ENCODE measurements at regions not wholly inside any gene's neighbourhood (a gene's known extent, or its start where the extent isn't known, plus 50 kb on each side); places are given as distances from the start of the nearest gene placed in this dataset.
"Not testable (repeated sequence)": the region's sequence is repeated elsewhere in the genome, so short reads cannot be mapped to it uniquely, and the experiment has no call there.

DNA sequence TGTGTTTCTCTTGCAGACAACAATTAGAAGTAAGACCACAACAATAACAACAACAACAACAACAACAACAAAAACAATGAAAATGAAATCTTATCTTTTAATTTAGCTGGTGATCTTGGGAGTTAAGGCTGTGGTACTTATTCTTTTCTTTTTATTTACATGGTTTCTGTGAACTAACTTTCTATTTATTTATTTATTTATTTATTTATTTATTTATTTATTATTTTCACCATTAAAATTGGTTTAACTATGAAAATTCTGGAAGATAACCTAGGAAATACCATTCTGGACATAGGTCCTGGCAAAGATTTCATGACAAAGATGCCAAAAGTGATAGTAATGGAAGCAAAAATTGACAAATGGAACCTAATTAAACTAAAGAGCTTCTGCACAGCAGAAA, 102.5 kb upstream of the PNPT1 start:
- H3K27ac ChIP-seq: no peak overlapping the region
- H3K9me3 ChIP-seq: no peaks in the 10 kb centered on the region
- H3K4me1 ChIP-seq: no peaks in the 10 kb centered on the region
- H3K36me3 ChIP-seq: no peaks in the 10 kb centered on the region
- TF ChIP-seq POLR2A (IDR thresholded peaks at IDR 0.05): no peak
- TF ChIP-seq, protein P1, sequence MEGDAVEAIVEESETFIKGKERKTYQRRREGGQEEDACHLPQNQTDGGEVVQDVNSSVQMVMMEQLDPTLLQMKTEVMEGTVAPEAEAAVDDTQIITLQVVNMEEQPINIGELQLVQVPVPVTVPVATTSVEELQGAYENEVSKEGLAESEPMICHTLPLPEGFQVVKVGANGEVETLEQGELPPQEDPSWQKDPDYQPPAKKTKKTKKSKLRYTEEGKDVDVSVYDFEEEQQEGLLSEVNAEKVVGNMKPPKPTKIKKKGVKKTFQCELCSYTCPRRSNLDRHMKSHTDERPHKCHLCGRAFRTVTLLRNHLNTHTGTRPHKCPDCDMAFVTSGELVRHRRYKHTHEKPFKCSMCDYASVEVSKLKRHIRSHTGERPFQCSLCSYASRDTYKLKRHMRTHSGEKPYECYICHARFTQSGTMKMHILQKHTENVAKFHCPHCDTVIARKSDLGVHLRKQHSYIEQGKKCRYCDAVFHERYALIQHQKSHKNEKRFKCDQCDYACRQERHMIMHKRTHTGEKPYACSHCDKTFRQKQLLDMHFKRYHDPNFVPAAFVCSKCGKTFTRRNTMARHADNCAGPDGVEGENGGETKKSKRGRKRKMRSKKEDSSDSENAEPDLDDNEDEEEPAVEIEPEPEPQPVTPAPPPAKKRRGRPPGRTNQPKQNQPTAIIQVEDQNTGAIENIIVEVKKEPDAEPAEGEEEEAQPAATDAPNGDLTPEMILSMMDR (IDR thresholded peaks at IDR 0.05 in 4 of 5, conservative IDR thresholded peaks at IDR 0.05 in 1 of 5): no peak
- H3K27me3 ChIP-seq: no peaks in the 10 kb centered on the region
- in situ Hi-C loops (cut with MboI; ENCODE audit: low sequenced_read_pairs in 4 of 4) (no loop called here), intact Hi-C loops (cut with DNase I; ENCODE audit: low total_unique reads) (no loop called here)
- DNase-seq (no peak), ATAC-seq (no peak)
- H3K4me3 ChIP-seq: no peak overlapping the region

DNA sequence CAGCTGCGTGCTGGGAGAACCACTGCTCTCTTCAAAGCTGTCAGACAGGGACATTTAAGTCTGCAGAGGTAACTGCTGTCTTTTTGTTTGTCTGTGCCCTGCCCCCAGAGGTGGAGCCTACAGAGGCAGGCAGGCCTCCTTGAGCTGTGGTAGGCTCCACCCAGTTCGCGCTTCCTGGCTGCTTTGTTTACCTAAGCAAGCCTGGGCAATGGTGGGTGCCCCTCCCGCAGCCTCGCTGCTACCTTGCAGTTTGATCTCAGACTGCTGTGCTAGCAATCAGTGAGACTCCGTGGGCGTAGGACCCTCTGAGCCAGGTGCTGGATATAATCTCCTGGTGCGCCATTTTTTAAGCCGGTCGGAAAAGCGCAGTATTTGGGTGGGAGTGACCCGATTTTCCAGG, 100.0 kb upstream of the PNPT1 start:
- H3K4me1 ChIP-seq; H3K9me3 ChIP-seq; H3K27ac ChIP-seq; H3K4me3 ChIP-seq; intact Hi-C loops (cut with DNase I; ENCODE audit: low total_unique reads); H3K27me3 ChIP-seq; ATAC-seq; H3K36me3 ChIP-seq; in situ Hi-C loops (cut with MboI; ENCODE audit: low sequenced_read_pairs in 4 of 4); DNase-seq: not testable (repeated sequence)

- in situ Hi-C loops (cut with MboI; ENCODE audit: low sequenced_read_pairs in 4 of 4) (no loop called here), intact Hi-C loops (cut with DNase I; ENCODE audit: low total_unique reads) (no loop called here)
- Histone ChIP-seq H3K4me1 (no peaks in the 10 kb centered on the region), H3K27ac (no peak overlapping the region), H3K36me3 (no peaks in the 10 kb centered on the region), H3K4me3 (no peak overlapping the region), H3K9me3 (no peaks in the 10 kb centered on the region), H3K27me3 (no peaks in the 10 kb centered on the region)
- ATAC-seq (no peak), DNase-seq (no peak)
- TF ChIP-seq POLR2A (IDR thresholded peaks at IDR 0.05): no peak
- TF ChIP-seq, protein P1 (IDR thresholded peaks at IDR 0.05 in 4 of 5, conservative IDR thresholded peaks at IDR 0.05 in 1 of 5): no peak
Measured at GRCh38 chr2:55786280-55786679, 92.6 kb upstream of the PNPT1 start.

- DNase-seq; H3K9me3 ChIP-seq; H3K4me1 ChIP-seq; ATAC-seq; H3K27ac ChIP-seq; H3K36me3 ChIP-seq; H3K27me3 ChIP-seq; in situ Hi-C loops (cut with MboI; ENCODE audit: low sequenced_read_pairs in 4 of 4); intact Hi-C loops (cut with DNase I; ENCODE audit: low total_unique reads); H3K4me3 ChIP-seq: not testable (repeated sequence)
Measured at GRCh38 chr2:55783751-55784150, 90.1 kb upstream of the PNPT1 start.

- Histone ChIP-seq H3K4me1 (no peaks in the 10 kb centered on the region), H3K9me3 (no peaks in the 10 kb centered on the region), H3K27ac (no peak overlapping the region), H3K36me3 (no peaks in the 10 kb centered on the region), H3K27me3 (no peaks in the 10 kb centered on the region), H3K4me3 (no peak overlapping the region)
- DNase-seq (no peak), ATAC-seq (no peak)
- no peak for TF ChIP-seq POLR2A (IDR thresholded peaks at IDR 0.05)
- TF ChIP-seq, protein P1 (IDR thresholded peaks at IDR 0.05 in 4 of 5, conservative IDR thresholded peaks at IDR 0.05 in 1 of 5): no peak
- intact Hi-C loops (cut with DNase I; ENCODE audit: low total_unique reads) (no loop called here), in situ Hi-C loops (cut with MboI; ENCODE audit: low sequenced_read_pairs in 4 of 4) (no loop called here)
Measured at GRCh38 chr2:55782528-55783173, 89.0 kb upstream of the PNPT1 start.

DNA sequence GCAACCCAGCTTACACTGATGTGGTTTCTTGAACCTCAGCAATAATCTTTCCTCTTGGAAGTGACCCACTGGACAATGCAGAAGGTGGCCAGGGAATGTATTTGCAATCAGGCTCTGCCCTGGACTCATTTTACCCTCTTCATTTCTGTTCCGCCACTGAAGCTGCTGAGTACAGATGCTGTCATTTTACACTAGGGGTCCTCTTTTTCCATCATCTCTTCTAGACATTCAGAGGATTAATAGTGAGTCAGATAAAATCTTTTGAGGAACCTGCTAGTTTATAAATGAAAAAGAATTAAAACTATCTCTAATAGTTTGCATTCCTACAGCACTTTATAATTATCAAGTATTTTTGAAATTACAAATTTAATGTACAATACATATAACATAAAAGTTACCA, 87.9 kb upstream of the PNPT1 start:
- in situ Hi-C loops (cut with MboI; ENCODE audit: low sequenced_read_pairs in 4 of 4): no loop called here
- H3K27me3 ChIP-seq: no peaks in the 10 kb centered on the region
- no peaks in the 10 kb centered on the region for H3K4me1 ChIP-seq
- H3K27ac ChIP-seq: no peak overlapping the region
- no peaks in the 10 kb centered on the region for H3K9me3 ChIP-seq
- TF ChIP-seq POLR2A (IDR thresholded peaks at IDR 0.05): no peak
- TF ChIP-seq, protein P1 (IDR thresholded peaks at IDR 0.05 in 4 of 5, conservative IDR thresholded peaks at IDR 0.05 in 1 of 5): no peak
- intact Hi-C loops (cut with DNase I; ENCODE audit: low total_unique reads): no loop called here
- DNase-seq: no peak
- no peak for ATAC-seq
- no peak overlapping the region for H3K4me3 ChIP-seq
- no peaks in the 10 kb centered on the region for H3K36me3 ChIP-seq

Measured in gastrocnemius medialis (tissue), 4 donors.